ENCODE measurements at regions not wholly inside any gene's neighbourhood (a gene's known extent, or its start where the extent isn't known, plus 50 kb on each side); places are given as distances from the start of the nearest gene placed in this dataset.

- TF ChIP-seq BCLAF1 (IDR thresholded peaks at IDR 0.05) (no peak), BHLHE40 (IDR thresholded peaks at IDR 0.05; ENCODE audit: borderline replicate concordance in 1 of 2, low read depth in 2 of 2, low read length in 1 of 2) (no peak), YY1 (IDR thresholded peaks at IDR 0.05; ENCODE audit: low read depth, low read length) (no peak), ZBTB40 (IDR thresholded peaks at IDR 0.05; ENCODE audit: borderline replicate concordance) (no peak), CTCF (IDR thresholded peaks at IDR 0.05 in 2 of 3, conservative IDR thresholded peaks at IDR 0.05 in 1 of 3; ENCODE audit: control insufficient read depth in 2 of 3, extremely low read depth in 1 of 3, insufficient read depth in 1 of 3, low read depth in 3 of 3, low read length in 3 of 3) (no peak), EP300 (IDR thresholded peaks at IDR 0.05; ENCODE audit: borderline replicate concordance in 1 of 2, control insufficient read depth in 1 of 2, low read depth in 2 of 2, low read length in 2 of 2) (no peak), FOXM1 (IDR thresholded peaks at IDR 0.05; ENCODE audit: low read depth, low read length) (no peak), ATF2 (IDR thresholded peaks at IDR 0.05; ENCODE audit: low read length) (no peak), CHD1 (IDR thresholded peaks at IDR 0.05; ENCODE audit: low read depth, low read length) (no peak), SMC3 (IDR thresholded peaks at IDR 0.05; ENCODE audit: borderline replicate concordance, low read length) (no peak)
Observed at GRCh38 chr3:99342383-99342782, 296.0 kb upstream of the COL8A1 start.
